ENCODE measurements at regions not wholly inside any gene's neighbourhood (a gene's known extent, or its start where the extent isn't known, plus 50 kb on each side); places are given as distances from the start of the nearest gene placed in this dataset.
"Not testable (repeated sequence)": the region's sequence is repeated elsewhere in the genome, so short reads cannot be mapped to it uniquely, and the experiment has no call there.

- DNase-seq: no peak
Measured at GRCh38 chr4:155037031-155037430, 171.4 kb upstream of the NPY2R start.

GRCh38 chr4:155038459-155038858 lies 170.0 kb upstream of the NPY2R start:
- no peak for DNase-seq

- DNase-seq: no peak
Measured at GRCh38 chr4:155039162-155039561, 169.3 kb upstream of the NPY2R start.

GRCh38 chr4:155040031-155040430 lies 168.4 kb upstream of the NPY2R start:
- DNase-seq: no peak

- DNase-seq: no peak
Measured at GRCh38 chr4:155042014-155042413, 166.4 kb upstream of the NPY2R start.

GRCh38 chr4:155044251-155044650 lies 164.2 kb upstream of the NPY2R start:
- DNase-seq: not testable (repeated sequence)

- DNase-seq: no peak
Measured at GRCh38 chr4:155047755-155048154, 160.7 kb upstream of the NPY2R start.

GRCh38 chr4:155054042-155054441 lies 154.4 kb upstream of the NPY2R start:
- DNase-seq: not testable (repeated sequence)

GRCh38 chr4:155060419-155060818 lies 148.0 kb upstream of the NPY2R start:
- no peak for DNase-seq

- DNase-seq: no peak
Measured at GRCh38 chr4:155060873-155061272, 147.6 kb upstream of the NPY2R start.

- DNase-seq: no peak
Measured at GRCh38 chr4:155062948-155063347, 145.5 kb upstream of the NPY2R start.

GRCh38 chr4:155064934-155065333 lies 143.5 kb upstream of the NPY2R start:
- DNase-seq: not testable (repeated sequence)

- no peak for DNase-seq
Measured at GRCh38 chr4:155066871-155067270, 141.6 kb upstream of the NPY2R start.

GRCh38 chr4:155071962-155072361 lies 136.5 kb upstream of the NPY2R start:
- DNase-seq: no peak

GRCh38 chr4:155072417-155072816 lies 136.0 kb upstream of the NPY2R start:
- DNase-seq: no peak

- DNase-seq: no peak
Measured at GRCh38 chr4:155073852-155074251, 134.6 kb upstream of the NPY2R start.

- DNase-seq: no peak
Measured at GRCh38 chr4:155076256-155076785, 132.1 kb upstream of the NPY2R start.

GRCh38 chr4:155077452-155078229 lies 130.8 kb upstream of the NPY2R start:
- DNase-seq: no peak

- DNase-seq: no peak
Measured at GRCh38 chr4:155079871-155080270, 128.6 kb upstream of the NPY2R start.

- DNase-seq: no peak
Measured at GRCh38 chr4:155081222-155081621, 127.2 kb upstream of the NPY2R start.

GRCh38 chr4:155085843-155086530 lies 122.4 kb upstream of the NPY2R start:
- no peak for DNase-seq

- DNase-seq: no peak
Measured at GRCh38 chr4:155094201-155094820, 114.1 kb upstream of the NPY2R start.

GRCh38 chr4:155099231-155099630 lies 109.2 kb upstream of the NPY2R start:
- DNase-seq: no peak

GRCh38 chr4:155106629-155107028 lies 101.8 kb upstream of the NPY2R start:
- no peak for DNase-seq
